ENCODE measurements at regions not wholly inside any gene's neighbourhood (a gene's known extent, or its start where the extent isn't known, plus 50 kb on each side); places are given as distances from the start of the nearest gene placed in this dataset.
"Not testable (repeated sequence)": the region's sequence is repeated elsewhere in the genome, so short reads cannot be mapped to it uniquely, and the experiment has no call there.

DNA sequence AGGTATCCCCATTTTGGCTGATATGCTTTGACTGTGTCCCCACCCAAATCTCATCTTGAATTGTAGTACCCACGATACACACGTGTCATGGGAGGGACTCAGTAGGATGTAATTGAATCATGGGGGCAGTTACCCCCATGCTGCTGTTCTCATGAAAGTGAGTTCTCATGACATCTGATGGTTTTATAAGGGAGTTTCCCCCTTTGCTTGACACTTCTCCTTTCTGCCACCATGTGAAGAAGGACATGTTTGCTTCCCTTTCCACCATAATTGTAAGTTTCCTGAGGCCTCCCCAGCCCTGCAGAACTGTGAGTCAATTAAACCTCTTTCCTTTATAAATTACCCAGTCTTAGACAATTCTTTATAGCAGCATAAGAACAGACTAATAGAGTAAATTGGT lies 75.0 kb upstream of the KCTD1 start:
- TF ChIP-seq, protein P1, sequence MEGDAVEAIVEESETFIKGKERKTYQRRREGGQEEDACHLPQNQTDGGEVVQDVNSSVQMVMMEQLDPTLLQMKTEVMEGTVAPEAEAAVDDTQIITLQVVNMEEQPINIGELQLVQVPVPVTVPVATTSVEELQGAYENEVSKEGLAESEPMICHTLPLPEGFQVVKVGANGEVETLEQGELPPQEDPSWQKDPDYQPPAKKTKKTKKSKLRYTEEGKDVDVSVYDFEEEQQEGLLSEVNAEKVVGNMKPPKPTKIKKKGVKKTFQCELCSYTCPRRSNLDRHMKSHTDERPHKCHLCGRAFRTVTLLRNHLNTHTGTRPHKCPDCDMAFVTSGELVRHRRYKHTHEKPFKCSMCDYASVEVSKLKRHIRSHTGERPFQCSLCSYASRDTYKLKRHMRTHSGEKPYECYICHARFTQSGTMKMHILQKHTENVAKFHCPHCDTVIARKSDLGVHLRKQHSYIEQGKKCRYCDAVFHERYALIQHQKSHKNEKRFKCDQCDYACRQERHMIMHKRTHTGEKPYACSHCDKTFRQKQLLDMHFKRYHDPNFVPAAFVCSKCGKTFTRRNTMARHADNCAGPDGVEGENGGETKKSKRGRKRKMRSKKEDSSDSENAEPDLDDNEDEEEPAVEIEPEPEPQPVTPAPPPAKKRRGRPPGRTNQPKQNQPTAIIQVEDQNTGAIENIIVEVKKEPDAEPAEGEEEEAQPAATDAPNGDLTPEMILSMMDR (IDR thresholded peaks at IDR 0.05; ENCODE audit: low read length) = not testable (repeated sequence)
- not testable (repeated sequence) for TF ChIP-seq EZH2 (IDR thresholded peaks at IDR 0.05; ENCODE audit: borderline replicate concordance, low read length)
